AG10803 (cell line): ENCODE measurements at regions not wholly inside any gene's neighbourhood (a gene's known extent, or its start where the extent isn't known, plus 50 kb on each side); places are given as distances from the start of the nearest gene placed in this dataset.

Experiments used
- DNase-seq: peaks from one replicate; pipeline ENCODE4 v3.0.0; 2010; ENCODE audit warnings: low read depth
- H3K4me3 ChIP-seq: 2 replicates; pipeline ENCODE4 v1.5.1; 2011; ENCODE audit warnings: mild to moderate bottlenecking, low read length, control low read depth
- TF ChIP-seq, protein P1 (sequence below): conservative IDR thresholded peaks from 2 replicates; pipeline ENCODE4 v1.5.1; 2011; ENCODE audit warnings: mild to moderate bottlenecking, low read length, control low read depth, inconsistent platforms

DNA sequence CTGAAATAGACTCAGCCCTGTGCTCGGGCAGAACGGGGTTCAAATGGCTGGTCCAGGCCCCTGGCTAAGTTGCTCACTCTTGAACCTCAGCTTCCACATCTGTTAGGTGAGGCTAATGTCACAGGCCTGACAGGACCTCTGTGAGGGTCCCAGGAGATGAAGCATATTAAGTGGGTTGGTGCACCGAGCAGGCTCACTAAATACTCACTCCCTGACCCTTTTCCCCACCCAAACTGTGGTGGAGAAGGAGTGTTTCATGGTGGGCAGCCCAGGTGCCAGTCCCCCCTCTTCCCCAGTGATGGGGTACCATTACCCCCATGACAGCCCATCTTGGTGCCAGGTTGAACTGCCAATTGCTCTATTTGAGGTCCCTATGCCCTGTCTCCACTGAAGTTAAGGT is 286.0 kb downstream of the MYCN start:
- TF ChIP-seq, protein P1, sequence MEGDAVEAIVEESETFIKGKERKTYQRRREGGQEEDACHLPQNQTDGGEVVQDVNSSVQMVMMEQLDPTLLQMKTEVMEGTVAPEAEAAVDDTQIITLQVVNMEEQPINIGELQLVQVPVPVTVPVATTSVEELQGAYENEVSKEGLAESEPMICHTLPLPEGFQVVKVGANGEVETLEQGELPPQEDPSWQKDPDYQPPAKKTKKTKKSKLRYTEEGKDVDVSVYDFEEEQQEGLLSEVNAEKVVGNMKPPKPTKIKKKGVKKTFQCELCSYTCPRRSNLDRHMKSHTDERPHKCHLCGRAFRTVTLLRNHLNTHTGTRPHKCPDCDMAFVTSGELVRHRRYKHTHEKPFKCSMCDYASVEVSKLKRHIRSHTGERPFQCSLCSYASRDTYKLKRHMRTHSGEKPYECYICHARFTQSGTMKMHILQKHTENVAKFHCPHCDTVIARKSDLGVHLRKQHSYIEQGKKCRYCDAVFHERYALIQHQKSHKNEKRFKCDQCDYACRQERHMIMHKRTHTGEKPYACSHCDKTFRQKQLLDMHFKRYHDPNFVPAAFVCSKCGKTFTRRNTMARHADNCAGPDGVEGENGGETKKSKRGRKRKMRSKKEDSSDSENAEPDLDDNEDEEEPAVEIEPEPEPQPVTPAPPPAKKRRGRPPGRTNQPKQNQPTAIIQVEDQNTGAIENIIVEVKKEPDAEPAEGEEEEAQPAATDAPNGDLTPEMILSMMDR, result no peak
- H3K4me3 ChIP-seq, result no peak overlapping the region
- DNase-seq, result no peak

GRCh38 chr2:16225545-16225944 is 285.2 kb downstream of the MYCN start:
- TF ChIP-seq, protein P1, result no peak
- no peak for DNase-seq
- no peak overlapping the region for H3K4me3 ChIP-seq

GRCh38 chr2:16225071-16225470 is 284.7 kb downstream of the MYCN start:
- no peak for DNase-seq
- no peak overlapping the region for H3K4me3 ChIP-seq
- TF ChIP-seq, protein P1, result no peak

DNA sequence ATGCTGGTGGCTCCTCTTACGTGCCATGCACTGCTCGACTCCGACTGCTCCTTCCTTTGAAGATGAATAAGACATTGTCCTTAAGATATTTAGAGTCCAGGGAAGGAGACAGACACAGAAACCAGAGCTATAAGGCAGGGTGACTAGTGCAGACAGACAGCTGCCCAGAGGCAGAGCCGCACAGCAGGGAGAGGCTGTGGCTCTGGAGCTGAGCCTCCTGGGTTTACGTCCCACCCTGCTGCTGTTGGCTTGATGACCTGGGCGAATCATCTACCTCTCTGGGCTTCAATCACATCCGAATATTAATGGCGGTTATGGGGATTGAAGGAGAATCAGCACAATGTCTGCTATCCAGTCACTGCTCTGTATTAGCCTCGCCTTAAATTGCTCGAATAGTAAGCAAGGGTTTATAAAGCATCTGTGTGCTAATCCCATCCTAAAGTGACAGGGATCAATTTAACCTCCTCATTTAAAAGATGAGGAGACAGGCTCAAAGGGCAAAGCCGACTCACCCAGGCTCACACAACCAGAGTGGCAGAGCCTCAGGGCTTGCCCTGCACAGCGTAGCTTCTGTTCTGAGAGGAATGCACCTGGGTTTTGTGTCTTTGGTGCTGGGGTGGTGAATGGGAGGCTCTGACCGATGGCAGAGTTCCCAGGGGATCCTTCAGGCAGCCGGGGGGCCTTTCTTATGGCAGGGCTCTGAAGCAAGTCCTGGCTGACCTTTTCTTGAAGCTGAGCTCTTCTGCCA is 284.1 kb downstream of the MYCN start:
- no peak for DNase-seq
- TF ChIP-seq, protein P1, result no peak
- H3K4me3 ChIP-seq, result no peak overlapping the region

DNA sequence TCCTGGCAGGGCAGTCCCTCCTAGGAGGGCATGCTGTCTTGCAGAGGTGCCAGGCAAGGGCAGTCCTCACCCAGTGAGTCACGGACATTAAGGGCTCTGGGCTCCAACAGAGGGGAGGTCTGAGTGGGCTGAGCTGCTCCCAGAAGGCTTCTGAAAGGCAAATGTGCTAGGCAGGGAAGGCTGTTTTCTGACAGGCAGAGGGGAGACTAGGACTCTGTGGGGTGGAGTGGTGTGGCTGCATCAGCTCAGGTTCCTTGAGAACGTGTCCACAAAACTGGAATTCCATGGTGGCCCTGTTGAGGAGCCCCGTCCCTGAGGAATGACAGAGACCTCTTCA is 283.5 kb downstream of the MYCN start:
- TF ChIP-seq, protein P1, result no peak
- DNase-seq, result no peak
- no peak overlapping the region for H3K4me3 ChIP-seq

DNA sequence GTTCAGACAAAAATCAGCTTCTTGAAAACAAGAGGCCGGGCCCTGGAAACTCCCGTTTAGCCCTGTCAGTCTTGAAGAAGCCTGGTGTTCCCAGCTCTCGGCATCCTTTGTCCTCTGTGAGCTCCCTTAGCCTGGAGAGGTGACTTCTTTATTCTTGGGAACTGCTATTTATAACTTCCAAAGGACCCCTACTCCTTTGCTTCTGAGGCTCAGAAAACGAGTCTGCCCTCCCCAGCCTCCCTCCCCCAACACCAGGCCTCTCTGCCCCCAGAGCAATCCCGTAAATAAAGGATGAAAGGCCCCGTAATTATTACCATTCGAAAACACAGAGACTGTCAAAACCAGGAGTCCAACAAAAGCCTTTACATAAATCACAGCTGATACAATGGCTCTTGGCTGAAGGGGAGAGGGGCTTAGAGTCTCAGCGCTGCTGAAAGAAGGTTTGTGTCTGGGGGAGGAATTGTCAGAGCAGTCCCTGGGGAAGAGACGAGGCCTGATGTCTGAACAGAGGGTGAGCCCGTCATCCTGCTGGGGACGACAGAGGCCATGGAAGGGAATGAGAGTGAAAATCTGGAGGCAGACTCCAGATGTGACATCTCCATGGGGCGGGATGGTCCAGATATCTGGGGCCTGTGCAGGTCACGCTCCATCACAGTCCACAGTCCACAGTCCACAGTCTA is 283.0 kb downstream of the MYCN start:
- H3K4me3 ChIP-seq, result no peak overlapping the region
- no peak for DNase-seq
- TF ChIP-seq, protein P1, result no peak

GRCh38 chr2:16222326-16222725 is 282.0 kb downstream of the MYCN start:
- DNase-seq, result no peak
- TF ChIP-seq, protein P1, result no peak
- H3K4me3 ChIP-seq, result no peak overlapping the region
